ENCODE measurements at regions not wholly inside any gene's neighbourhood (a gene's known extent, or its start where the extent isn't known, plus 50 kb on each side); places are given as distances from the start of the nearest gene placed in this dataset.

DNA sequence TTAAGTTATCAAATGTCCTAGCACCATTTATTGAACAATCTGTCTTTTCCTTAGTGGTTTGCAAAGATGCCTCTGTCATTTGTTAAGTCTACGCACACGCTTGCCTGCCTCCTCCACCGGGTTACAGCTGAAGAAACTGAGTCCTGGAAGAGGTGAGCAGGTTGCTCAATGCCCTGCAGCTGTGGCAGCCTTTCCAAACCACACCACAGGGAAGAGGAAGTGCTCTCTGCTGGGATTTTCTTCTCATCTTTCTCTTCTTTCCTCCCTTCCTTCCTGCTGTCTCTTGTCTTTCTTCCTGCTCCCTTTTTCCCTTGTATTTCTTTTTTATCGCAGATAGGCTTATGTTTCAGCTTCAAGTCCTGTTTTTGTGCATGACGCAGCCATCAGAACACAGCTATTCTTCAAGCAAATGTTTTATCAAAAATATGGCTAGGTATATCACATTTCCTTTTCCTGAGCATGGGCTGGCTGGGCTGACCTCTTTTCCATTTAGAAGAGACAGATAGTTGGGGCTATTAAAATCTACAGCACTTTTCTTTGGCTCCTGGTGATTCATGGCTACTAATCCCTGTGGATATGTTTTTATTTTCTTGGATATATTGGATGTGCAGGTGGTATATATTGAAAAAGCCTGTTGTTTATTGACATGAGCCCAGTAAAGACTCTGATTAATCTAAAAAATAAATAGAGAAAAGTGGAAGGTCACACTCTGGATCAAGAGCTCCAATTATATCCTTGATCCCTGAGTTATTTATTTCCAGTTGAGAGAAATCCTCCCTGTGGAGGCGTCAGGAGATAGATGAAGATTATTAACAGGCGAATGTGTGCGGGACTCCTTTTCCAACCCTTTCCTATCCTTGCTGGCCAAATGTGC, 214.6 kb downstream of the TSN start:
- ATAC-seq, result no peak

- ATAC-seq, result no peak
Measured at GRCh38 chr2:121972203-121972602, 216.8 kb downstream of the TSN start.

DNA sequence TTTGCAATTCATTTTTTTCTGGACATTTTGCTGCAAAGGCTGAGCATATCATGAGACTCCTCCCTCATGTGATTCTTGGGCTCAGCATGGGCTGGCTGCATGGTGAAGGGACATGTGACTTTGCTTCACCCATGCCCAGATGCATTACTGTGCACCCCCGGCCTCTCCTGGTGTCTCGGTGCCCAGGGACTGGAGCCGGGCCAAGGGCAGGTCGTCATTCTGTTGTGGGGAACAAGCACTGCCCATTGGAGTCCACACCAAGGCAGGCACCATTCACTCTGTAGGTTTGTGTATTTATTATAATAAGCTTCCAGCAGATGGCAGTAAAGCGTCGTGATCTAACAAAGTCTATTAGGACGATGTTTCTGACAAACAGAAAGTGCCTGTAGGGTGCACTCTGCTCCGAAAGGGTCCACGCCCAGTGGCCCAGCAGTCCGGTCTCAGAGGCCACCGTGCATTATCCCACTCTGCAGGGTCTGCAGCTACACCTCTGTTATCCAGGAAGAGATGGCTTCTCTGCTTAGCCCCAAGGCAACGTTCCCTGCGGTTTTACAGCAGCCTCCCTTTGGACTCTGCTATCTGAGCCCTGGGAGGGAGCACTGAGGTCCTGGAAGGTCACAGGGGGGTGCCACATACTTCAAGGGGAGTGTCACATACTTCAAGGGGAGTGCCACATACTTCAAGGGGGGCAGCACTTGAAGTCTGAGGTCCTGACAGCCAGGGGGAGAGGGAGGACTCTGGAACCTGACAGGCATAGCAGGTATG, 219.6 kb downstream of the TSN start:
- ATAC-seq, result peak; percentile 69 to 76

DNA sequence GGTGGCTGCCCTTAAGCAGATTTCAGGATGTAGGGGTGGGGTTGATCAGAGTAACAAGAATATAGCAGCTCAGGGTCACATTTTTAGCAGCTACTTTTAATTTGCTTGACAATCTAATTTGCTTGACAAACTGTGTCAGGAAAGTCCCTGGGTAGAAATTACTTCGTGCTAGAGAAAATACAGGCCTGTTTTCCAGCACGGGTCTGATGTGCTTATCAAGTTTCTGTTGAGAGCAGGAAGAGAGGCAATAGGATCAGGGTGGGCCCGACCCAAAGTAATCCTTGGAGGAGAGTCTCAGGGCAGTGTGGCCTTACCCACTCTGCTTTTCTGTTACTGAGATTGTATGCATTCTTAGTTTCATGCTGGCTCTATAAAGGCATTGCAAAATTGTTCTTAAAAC, 221.5 kb downstream of the TSN start:
- ATAC-seq, result no peak

DNA sequence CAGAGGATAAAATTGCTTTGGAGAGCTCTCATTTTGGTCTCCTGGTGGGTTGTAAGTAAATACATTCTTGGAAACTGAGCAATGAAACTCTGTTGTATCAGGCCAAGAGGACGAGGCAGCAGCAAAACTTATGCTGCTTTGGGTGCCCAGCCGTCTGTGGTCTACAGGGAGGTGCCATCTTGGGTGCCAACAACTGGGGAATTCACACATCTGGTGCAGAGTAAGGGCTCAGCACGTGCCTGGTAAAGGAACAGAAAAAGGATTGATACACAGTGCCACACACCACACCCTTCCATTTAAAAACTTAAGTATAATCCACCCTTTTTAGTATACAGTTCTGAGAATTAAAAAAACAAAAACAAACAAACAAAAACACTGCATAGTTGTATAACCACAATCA, 221.9 kb downstream of the TSN start:
- no peak for ATAC-seq

- no peak for ATAC-seq
Measured at GRCh38 chr2:121992700-121993099, 237.2 kb downstream of the TSN start.

DNA sequence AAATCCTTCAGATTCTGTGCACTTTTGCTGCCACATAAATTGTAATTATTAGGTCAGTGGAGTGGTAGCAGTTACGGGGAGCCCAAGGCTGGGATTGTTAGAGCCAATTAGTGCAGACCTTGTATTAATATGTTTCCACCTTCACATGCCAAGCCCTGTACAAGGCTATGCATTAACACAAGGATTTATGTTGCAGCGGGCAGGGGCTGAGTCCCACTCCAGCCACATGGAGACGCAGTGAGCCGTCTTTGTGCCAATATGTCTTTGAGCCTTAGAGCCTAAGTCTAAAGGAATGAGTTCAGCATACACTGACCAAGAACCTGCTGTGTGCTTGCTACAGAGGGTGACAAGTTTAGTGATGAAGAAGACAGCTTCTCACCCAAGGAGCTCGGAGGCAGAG, 238.2 kb downstream of the TSN start:
- no peak for ATAC-seq

DNA sequence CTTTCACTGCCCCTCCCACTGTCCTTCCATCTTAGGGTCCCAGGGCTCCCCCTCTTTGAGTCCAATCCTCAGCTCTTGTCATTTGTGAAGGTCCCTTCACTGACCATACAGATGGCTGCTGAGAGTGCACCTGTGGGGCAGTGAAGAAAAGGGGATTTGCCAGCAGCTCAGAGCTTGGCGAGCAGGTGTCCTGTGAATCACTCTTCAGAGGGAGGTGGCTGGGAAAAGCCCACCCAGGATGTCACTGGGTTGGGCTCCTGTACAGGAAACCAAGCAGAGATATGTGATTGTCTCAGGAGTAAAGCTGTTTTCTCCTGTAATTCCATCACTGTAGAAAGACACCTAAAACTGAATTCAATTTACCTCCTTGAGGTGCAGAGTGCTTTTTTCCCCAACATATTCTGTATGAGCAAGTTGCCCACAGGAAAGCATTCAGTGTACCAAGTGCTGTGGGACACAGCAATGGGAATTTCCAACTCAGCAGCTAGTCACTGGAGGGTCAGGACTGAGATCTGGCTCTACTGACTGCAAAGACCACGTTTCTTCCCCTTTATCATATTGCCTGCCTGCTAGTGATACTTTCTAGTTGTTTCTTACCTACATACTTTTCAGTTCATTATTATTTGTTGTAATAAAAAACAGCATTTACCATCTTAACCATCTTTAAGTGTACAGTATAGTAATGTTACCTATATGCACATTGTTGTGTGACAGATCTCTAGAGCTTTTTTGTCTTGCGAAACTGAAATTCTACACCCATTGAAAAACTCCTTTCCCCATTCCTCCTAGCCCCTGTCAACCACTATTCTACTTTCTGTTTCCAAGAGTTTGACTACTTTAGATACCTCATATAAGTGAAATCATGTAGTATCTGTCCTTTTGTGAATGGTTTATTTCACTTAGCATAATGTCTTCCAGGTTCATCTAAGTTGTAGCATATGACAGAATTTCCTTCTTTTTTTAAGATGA, 239.1 kb downstream of the TSN start:
- no peak for ATAC-seq

DNA sequence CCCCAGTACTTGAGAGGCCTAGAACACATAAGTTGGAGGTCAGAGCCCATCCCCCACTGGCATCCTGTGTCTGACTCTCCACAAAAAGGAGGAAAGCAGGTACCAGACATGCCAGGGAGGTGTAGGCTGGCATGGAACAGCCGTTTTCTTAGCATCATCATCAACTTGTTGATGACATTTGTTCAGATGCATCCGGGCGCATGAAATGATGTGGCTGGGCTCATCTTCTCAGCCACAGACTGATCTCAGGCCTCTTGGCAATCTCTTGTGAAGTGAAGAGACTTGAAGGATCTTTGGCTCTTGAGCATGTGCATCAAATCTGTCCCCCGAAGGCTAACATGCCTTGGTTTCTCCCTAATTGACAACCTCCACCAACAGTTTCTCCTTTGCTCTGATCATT, 243.3 kb downstream of the TSN start:
- ATAC-seq, result no peak

DNA sequence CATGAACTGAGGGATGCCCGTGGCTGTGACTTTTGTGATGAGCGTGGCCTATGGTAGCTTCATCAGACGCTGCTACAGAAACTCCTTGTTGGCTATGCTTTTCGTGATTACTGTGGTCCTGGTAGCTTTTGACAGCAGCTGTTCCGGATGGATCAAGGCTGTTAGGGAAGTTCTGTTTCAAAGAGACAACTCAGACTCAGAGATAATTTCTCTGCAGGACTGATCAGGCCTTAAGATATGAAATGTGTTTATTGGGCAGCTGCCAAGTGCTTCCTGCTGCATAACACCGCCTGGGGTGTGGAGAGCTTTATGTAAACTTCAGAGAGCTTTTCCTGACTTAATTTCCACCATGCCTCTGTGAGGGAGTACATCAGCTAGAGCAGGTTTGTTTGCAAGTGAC, 243.8 kb downstream of the TSN start:
- no peak for ATAC-seq

DNA sequence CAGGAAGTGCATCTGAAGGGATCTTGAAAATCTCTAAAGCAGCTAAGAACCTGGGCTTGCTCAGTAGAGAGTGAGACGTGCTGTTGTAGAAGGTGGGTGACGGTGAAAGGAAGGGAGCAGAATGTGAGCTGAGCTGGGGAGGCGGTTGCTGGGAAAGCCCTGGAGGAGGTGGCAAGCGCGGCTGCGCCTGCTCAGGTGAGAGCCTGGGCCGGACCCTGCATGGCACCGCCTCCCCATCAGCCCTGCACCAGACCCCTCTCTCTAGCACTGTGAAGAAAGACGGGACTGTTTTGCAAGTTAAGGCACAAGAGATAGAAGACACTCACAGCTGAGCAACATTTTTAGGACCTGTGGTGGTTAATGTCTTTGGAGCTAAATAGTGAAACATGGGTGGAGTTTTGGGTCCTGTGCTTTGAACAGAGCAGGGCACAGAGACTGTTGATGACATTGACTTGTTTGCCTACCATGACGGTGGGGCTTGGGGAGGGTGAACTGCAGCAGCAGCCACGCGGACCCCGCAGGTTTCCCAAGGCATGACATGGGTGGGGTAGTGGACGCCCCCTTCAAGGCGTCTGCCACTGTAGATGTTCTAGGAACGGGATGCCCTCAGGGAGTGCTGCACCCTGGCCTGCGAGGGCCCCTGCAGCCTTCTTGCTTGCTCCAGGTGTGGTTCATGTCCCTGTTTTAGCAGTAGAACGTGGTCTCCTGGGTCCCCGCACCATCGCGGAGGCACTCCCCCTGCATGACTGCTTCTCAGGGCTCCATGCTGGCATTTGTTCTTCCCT, 245.3 kb downstream of the TSN start:
- no peak for ATAC-seq

DNA sequence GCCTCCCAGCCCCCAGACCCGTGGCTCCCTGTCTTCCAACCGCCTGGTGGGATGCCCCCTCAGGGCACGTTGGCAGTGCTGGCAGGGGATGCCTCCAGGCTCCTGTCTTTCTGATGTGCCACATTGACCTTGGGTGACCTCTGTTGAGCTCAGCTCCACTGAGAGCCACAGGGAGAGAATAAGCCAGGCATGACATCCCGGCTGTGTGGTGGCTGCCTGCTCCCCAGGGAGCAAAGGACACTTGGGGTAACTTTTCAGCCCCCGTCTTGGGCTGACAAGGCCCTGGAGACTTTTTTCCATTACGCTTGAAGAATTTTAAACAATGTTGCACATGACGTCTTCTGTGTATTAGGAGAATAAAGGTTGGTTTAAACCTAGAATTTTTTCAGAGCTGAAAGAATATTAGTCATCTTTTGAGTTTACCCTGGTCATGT, 246.0 kb downstream of the TSN start:
- ATAC-seq, result no peak

GRCh38 chr2:122003196-122003940, 247.9 kb downstream of the TSN start:
- ATAC-seq, result no peak

- ATAC-seq, result no peak
Measured at GRCh38 chr2:122007126-122007525, 251.7 kb downstream of the TSN start.

DNA sequence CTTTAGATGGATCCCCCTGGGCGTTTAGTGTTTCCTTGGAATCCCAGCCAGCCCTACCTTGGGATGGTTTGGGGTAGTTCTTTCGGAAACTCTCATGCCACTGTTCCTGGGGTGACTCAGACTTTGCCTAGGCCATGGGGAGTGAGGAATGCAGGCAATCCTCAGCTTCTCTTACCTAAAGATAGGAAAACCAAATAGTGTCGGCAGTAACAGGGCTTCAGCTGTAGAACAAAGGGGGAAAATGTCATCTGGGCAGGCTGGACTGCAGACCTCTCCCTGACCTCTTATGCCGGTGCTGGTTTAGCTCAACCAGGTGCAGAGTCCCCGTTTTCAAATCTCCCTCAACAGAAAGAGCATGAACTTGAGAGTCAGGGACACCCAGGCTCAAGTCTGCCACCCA, 252.1 kb downstream of the TSN start:
- ATAC-seq, result no peak

DNA sequence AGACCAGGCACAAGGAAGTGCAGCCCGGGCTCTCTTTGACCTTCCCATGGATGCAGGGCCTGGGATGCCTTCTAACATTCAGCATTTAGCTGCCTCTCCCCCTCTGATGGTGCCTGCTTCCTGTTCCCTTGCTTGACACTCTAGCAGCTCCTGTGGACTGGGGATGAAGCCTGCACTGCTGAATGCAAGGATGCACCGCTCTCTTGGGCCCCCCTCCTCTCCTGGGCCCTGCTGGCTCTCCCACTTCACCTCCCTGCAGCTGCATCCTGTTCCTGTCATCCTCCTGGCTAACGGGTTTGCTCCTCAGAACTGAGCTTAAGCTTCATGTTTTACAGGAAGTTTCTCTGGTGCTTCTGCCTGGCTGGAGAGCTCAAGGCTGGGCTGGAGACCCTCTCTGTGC, 254.1 kb downstream of the TSN start:
- no peak for ATAC-seq

GRCh38 chr2:122011493-122012270, 256.2 kb downstream of the TSN start:
- ATAC-seq, result no peak

GRCh38 chr2:122018736-122019135, 263.3 kb downstream of the TSN start:
- ATAC-seq, result no peak

GRCh38 chr2:122019724-122020123, 264.3 kb downstream of the TSN start:
- no peak for ATAC-seq

- no peak for ATAC-seq
Measured at GRCh38 chr2:122020377-122020776, 264.9 kb downstream of the TSN start.

GRCh38 chr2:122021941-122022340, 266.5 kb downstream of the TSN start:
- ATAC-seq, result no peak

Measured in activated CD4-positive, CD25-positive, alpha-beta regulatory T cell treated with anti-CD3 and anti-CD28 coated beads, Interleukin-2, amount 50 U/mL, for 24 hours (primary cell).